BE2C (cell line): ENCODE measurements at regions not wholly inside any gene's neighbourhood (a gene's known extent, or its start where the extent isn't known, plus 50 kb on each side); places are given as distances from the start of the nearest gene placed in this dataset.
"Not testable (repeated sequence)": the region's sequence is repeated elsewhere in the genome, so short reads cannot be mapped to it uniquely, and the experiment has no call there.

Experiments used
- DNase-seq: peaks from one replicate; pipeline ENCODE4 v3.0.0-alpha.2; 2020
- H3K27me3 ChIP-seq: fragments of 250-450 bp; sonication (Bioruptor Pico); 2 replicates; pipeline ENCODE4 v1.5.1; 2020; ENCODE audit warnings: mild to moderate bottlenecking
- H3K36me3 ChIP-seq: fragments of 250-450 bp; sonication (Bioruptor Pico); 2 replicates; pipeline ENCODE4 v1.5.1; 2020; ENCODE audit warnings: mild to moderate bottlenecking
- H3K4me1 ChIP-seq: fragments of 250-450 bp; sonication (Bioruptor Pico); 2 replicates; pipeline ENCODE4 v1.5.1; 2020
- H3K4me3 ChIP-seq: 2 replicates; pipeline ENCODE4 v1.5.1; 2011; ENCODE audit warnings: low read depth, low read length
- H3K9me3 ChIP-seq: fragments of 250-450 bp; sonication (Bioruptor Pico); 2 replicates; pipeline ENCODE4 v1.5.1; 2020
- TF ChIP-seq, protein P1 (sequence below): IDR thresholded peaks from 2 replicates; pipeline ENCODE4 v1.5.1; 2012; ENCODE audit warnings: mild to moderate bottlenecking, low read depth, low read length

DNA sequence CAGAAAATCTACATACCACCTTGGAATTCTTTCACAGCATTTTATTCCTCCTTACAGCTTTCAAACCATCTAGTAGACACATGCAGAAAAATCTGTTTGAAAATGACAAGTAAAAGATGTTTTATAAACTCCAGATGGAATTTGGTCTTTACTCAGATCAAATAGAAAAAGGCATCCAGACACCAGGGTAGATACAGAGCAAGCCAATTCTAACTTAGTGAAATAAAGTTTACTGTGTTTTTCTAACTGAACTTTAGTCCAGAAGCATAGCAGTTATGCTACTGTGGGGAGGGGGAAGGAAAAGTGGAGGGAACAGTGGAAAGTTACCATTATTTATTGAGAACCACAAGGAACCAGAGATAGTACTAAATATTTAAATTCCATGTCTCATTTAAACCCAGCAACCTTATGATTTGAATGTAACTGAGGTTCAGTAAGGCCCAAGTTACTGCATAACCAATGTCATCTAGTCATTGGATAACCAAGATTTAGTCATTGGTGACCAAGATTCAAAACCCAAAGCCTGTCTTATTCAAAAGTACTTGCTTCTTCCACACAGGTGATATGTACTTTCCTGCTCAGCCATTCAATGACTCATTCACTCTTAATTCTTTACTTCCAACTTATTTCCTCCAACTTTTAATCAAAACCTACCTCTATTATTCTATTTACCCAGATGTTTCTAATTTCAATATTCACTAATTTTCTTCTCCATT lies 57.7 kb downstream of the RAD51AP2 start:
- TF ChIP-seq, protein P1, sequence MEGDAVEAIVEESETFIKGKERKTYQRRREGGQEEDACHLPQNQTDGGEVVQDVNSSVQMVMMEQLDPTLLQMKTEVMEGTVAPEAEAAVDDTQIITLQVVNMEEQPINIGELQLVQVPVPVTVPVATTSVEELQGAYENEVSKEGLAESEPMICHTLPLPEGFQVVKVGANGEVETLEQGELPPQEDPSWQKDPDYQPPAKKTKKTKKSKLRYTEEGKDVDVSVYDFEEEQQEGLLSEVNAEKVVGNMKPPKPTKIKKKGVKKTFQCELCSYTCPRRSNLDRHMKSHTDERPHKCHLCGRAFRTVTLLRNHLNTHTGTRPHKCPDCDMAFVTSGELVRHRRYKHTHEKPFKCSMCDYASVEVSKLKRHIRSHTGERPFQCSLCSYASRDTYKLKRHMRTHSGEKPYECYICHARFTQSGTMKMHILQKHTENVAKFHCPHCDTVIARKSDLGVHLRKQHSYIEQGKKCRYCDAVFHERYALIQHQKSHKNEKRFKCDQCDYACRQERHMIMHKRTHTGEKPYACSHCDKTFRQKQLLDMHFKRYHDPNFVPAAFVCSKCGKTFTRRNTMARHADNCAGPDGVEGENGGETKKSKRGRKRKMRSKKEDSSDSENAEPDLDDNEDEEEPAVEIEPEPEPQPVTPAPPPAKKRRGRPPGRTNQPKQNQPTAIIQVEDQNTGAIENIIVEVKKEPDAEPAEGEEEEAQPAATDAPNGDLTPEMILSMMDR: no peak
- DNase-seq: no peak
- Histone ChIP-seq H3K36me3 (no peaks in the 10 kb centered on the region), H3K27me3 (no peaks in the 10 kb centered on the region), H3K4me3 (no peak overlapping the region), H3K9me3 (no peaks in the 10 kb centered on the region), H3K4me1 (no peaks in the 10 kb centered on the region)

DNA sequence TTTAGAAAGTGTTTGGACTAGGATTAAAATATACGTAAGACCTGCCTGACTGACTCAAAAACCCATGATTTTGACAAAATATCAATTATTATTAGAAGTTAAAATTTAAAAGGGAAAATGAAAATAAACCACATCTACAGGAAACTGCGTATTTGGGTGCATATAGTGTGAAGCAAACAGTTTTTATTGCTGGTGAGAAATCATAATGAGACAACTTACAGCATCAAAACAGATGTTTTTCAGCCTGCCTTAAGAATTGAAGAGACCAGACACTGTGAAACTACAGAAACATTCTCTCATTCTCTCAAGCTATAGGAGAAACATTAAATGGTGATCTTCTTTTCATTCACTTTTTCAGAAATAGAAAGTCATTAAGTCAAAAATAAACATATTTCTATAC lies 62.9 kb downstream of the RAD51AP2 start:
- Histone ChIP-seq H3K9me3 (peaks cover 3% of the 10 kb centered on the region; the same call in 1 of the 2 replicates), H3K36me3 (no peaks in the 10 kb centered on the region), H3K4me3 (no peak overlapping the region), H3K4me1 (no peaks in the 10 kb centered on the region), H3K27me3 (no peaks in the 10 kb centered on the region)
- no peak for DNase-seq
- TF ChIP-seq, protein P1: no peak

DNA sequence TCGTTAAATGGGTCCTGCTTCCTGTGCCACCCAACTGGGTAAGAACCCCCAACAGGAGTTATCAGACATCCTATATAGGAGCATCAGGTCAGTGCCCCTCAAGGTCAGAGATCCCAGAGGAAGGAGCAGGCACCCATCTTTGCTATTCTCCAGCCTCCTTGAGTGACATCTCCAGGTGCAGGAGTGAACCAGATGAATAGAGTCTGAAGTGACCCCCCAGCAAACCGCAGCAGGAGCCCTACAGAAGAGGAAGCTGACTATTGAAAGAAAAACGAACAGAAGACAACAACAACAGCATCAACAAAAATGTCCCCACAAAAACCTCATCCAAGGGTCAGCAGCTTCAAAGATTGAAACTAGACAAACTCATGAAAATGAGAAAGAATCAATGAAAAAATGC lies 72.0 kb downstream of the RAD51AP2 start:
- not testable (repeated sequence) for H3K9me3 ChIP-seq

DNA sequence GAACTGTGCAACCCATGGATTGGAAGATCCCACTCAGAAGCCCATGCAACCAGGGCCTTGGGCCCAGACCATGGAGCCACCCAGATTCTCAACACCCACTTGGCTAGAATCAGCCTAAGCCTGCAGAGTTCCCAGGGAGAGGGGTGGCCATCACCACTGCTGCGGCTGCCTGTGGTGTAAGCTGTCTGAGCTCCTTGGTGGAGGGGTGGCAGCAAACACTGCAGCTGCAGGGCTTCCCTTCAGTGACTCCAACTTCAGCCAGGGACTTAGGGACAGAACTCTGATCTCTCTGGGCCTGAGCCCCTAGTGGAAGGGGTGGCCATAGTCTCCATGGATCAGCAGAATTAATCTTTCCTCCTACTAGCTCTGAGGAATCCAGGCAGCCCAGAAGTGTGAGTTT lies 72.5 kb downstream of the RAD51AP2 start:
- no peaks in the 10 kb centered on the region for H3K36me3 ChIP-seq
- H3K4me1 ChIP-seq: no peaks in the 10 kb centered on the region
- no peak for DNase-seq
- H3K4me3 ChIP-seq: no peak overlapping the region
- H3K27me3 ChIP-seq: no peaks in the 10 kb centered on the region
- no peaks in the 10 kb centered on the region for H3K9me3 ChIP-seq
- TF ChIP-seq, protein P1: no peak

More for the DNA sequence above, 72.0 kb downstream of the RAD51AP2 start:
- H3K27me3 ChIP-seq, H3K4me1 ChIP-seq, DNase-seq, H3K4me3 ChIP-seq, H3K36me3 ChIP-seq: not testable (repeated sequence)

DNA sequence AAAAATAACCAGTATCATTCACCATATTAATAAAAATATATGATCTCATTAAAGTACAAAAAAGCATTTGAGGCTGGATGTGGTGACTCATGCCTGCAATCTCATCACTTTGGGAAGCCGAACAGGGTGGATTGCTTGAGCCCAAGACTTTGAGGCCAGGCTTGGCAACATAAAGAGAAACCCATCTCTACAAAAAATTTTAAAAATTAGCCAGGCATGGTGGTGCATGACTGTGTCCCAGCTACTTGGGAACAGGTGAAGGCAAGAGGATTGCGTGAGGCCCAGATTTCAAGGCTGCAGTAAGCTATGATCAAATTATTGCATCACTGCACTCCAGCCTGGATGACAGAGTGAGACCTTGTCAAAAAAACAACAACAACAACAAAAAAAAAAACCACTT lies 75.9 kb downstream of the RAD51AP2 start:
- TF ChIP-seq, protein P1: no peak
- H3K36me3 ChIP-seq: no peaks in the 10 kb centered on the region
- no peaks in the 10 kb centered on the region for H3K27me3 ChIP-seq
- no peak for DNase-seq
- H3K4me1 ChIP-seq: no peaks in the 10 kb centered on the region
- no peak overlapping the region for H3K4me3 ChIP-seq
- no peaks in the 10 kb centered on the region for H3K9me3 ChIP-seq

DNA sequence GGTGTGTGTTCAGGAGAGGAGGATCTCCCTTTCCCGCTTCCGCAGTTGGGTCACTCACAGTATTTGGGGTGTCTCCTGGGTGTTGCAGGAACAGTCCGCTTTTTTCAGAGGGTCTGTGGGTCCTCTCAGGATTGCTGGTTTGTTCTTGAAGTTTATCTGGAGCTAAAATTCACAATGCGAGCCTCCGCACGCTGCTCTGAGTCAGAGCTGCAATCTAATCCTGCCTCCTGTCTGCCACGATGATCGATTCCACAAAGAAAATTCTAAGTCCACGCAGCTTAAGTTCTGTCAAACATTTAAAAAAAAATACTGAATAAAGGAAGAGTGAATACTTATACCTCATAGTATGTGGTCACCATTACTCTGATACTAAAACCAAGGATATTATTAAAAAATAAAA lies 76.5 kb downstream of the RAD51AP2 start:
- Histone ChIP-seq H3K9me3 (no peaks in the 10 kb centered on the region), H3K27me3 (no peaks in the 10 kb centered on the region), H3K4me1 (no peaks in the 10 kb centered on the region), H3K4me3 (no peak overlapping the region), H3K36me3 (no peaks in the 10 kb centered on the region)
- TF ChIP-seq, protein P1: no peak
- no peak for DNase-seq
